ENCODE measurements at regions not wholly inside any gene's neighbourhood (a gene's known extent, or its start where the extent isn't known, plus 50 kb on each side); places are given as distances from the start of the nearest gene placed in this dataset.

GRCh38 chr3:187447737-187448136 lies 79.6 kb downstream of the RTP4 start:
- peaks cover 0 to 2% (median 0%) of the 10 kb centered on the region in 4 experiments; a peak in 3 of 8 replicates for H3K36me3 ChIP-seq (ENCODE audit: control insufficient read depth in 2 of 4, insufficient read depth in 4 of 4, low read length in 3 of 4)
- no peak overlapping the region for H3K4me2 ChIP-seq (ENCODE audit: insufficient read depth in 1 of 2, low read depth in 2 of 2, low read length in 2 of 2)
- no peak overlapping the region for H4K8ac ChIP-seq (ENCODE audit: extremely low read depth, insufficient read depth, low read length)
- ChIA-PET POLR2A (ENCODE audit: partially characterized antibody) (no interaction called here), CTCF (ENCODE audit: partially characterized antibody) (interaction anchor here (0.7 to 3.3 kb wide), 6 partner anchors 11 to 334 kb away, joined by 3 to 23 read pairs (median 5); no protein-coding TSS in a partner anchor)
- no peak overlapping the region for H2BK20ac ChIP-seq (ENCODE audit: low read length)
- H3K9me3 ChIP-seq (ENCODE audit: insufficient read depth in 2 of 2, low read depth in 1 of 2, low read length in 1 of 2): no peaks in the 10 kb centered on the region
- no peaks in the 10 kb centered on the region for H3K79me2 ChIP-seq (ENCODE audit: control insufficient read depth in 1 of 2, insufficient read depth in 2 of 2, low read length in 2 of 2)
- no peaks in the 10 kb centered on the region for H3K23me2 ChIP-seq (ENCODE audit: low read depth, low read length)
- no peak overlapping the region for H3K27ac ChIP-seq (ENCODE audit: low read depth, low read length)
- H4K91ac ChIP-seq (replicated peaks; ENCODE audit: insufficient read length, low read length): no peak overlapping the region
- no peak overlapping the region for H3K4ac ChIP-seq (replicated peaks; ENCODE audit: insufficient read length, low read depth, low read length)
- H3K9ac ChIP-seq (replicated peaks in 1 of 4; ENCODE audit: extremely low read depth in 1 of 4, low read depth in 3 of 4, low read length in 3 of 4): no peak overlapping the region
- no peak for DNase-seq (ENCODE audit: low read depth in 1 of 2, low spot score in 2 of 2)
- FAIRE-seq: no peak
- no peak overlapping the region for H2BK15ac ChIP-seq (ENCODE audit: low read length)
- no peak overlapping the region for H2BK5ac ChIP-seq (ENCODE audit: low read depth, low read length)
- H3K14ac ChIP-seq (ENCODE audit: insufficient read length): no peak overlapping the region
- H2AFZ ChIP-seq (ENCODE audit: low read length): no peak overlapping the region
- no peak for TF ChIP-seq TAF1 (IDR thresholded peaks at IDR 0.05; ENCODE audit: low read depth, low read length)
- no peak for TF ChIP-seq EGR1 (IDR thresholded peaks at IDR 0.05; ENCODE audit: borderline replicate concordance, low read depth, low read length)
- no peak for TF ChIP-seq USF2 (IDR thresholded peaks at IDR 0.05; ENCODE audit: low read length)
- TF ChIP-seq TCF12 (IDR thresholded peaks at IDR 0.05; ENCODE audit: low read depth, low read length): no peak
- no peak for TF ChIP-seq CHD1 (IDR thresholded peaks at IDR 0.05; ENCODE audit: low read depth, low read length)
- TF ChIP-seq GTF2F1 (IDR thresholded peaks at IDR 0.05; ENCODE audit: borderline replicate concordance, low read depth, low read length): no peak
- TF ChIP-seq, protein P1, sequence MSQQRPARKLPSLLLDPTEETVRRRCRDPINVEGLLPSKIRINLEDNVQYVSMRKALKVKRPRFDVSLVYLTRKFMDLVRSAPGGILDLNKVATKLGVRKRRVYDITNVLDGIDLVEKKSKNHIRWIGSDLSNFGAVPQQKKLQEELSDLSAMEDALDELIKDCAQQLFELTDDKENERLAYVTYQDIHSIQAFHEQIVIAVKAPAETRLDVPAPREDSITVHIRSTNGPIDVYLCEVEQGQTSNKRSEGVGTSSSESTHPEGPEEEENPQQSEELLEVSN (IDR thresholded peaks at IDR 0.05): no peak
- no peak for TF ChIP-seq ZNF274 (IDR thresholded peaks at IDR 0.05; ENCODE audit: borderline replicate concordance, extremely low read depth, low read length)
- no peak for TF ChIP-seq KDM5A (IDR thresholded peaks at IDR 0.05; ENCODE audit: low read length)
- no peak for TF ChIP-seq SIX5 (IDR thresholded peaks at IDR 0.05; ENCODE audit: low read depth, low read length)
- no peak for TF ChIP-seq POLR2AphosphoS5 (IDR thresholded peaks at IDR 0.05; ENCODE audit: low read depth, low read length)
- no peak for TF ChIP-seq NANOG (IDR thresholded peaks at IDR 0.05; ENCODE audit: insufficient read depth, low read depth, low read length, poor library complexity, severe bottlenecking)
- H2BK12ac ChIP-seq (ENCODE audit: low read depth, low read length): no peak overlapping the region
- no peaks in the 10 kb centered on the region for H3K79me1 ChIP-seq (ENCODE audit: low read depth, low read length)
- no peak overlapping the region for H3K4me3 ChIP-seq (ENCODE audit: extremely low read depth in 1 of 4, insufficient read depth in 2 of 4, low read depth in 3 of 4, low read length in 4 of 4)
- 89% methylated on average over 3 of the region's 3 CpGs; no CpG with 5 or more reads in 1 of the 2 experiments for WGBS, 2 experiments (ENCODE audit: extremely low coverage in 1 of 2, insufficient coverage in 1 of 2, insufficient read length in 1 of 2, insufficient replicate concordance in 2 of 2, low coverage in 1 of 2, low lambda C conversion rate in 2 of 2, missing lambda C conversion rate in 1 of 2)
- H4K5ac ChIP-seq (ENCODE audit: insufficient read length, low read depth, low read length): no peak overlapping the region
- H3K4me1 ChIP-seq (replicated peaks in 1 of 4; ENCODE audit: control insufficient read depth in 3 of 4, insufficient read depth in 4 of 4, low read length in 3 of 4): peaks cover 0 to 13% (median 5%) of the 10 kb centered on the region in 4 experiments; a peak in 2 of 7 replicates
- H2AK5ac ChIP-seq (ENCODE audit: low read depth, low read length): no peak overlapping the region
- H2BK120ac ChIP-seq (replicated peaks; ENCODE audit: low read depth, low read length): no peak overlapping the region
- H3K56ac ChIP-seq (replicated peaks; ENCODE audit: insufficient read length, low read depth, low read length): no peak overlapping the region
- no peak overlapping the region for H3K23ac ChIP-seq (ENCODE audit: insufficient read length)
- no peaks in the 10 kb centered on the region for H3K27me3 ChIP-seq (replicated peaks in 1 of 4; ENCODE audit: control insufficient read depth in 3 of 4, extremely low read depth in 1 of 4, insufficient read depth in 3 of 4, low read length in 3 of 4)
- H4K20me1 ChIP-seq (replicated peaks in 1 of 2; ENCODE audit: control insufficient read depth in 1 of 2, insufficient read depth in 2 of 2, low read length in 2 of 2): no peaks in the 10 kb centered on the region
- H3K18ac ChIP-seq (ENCODE audit: extremely low read depth, low read length): no peak overlapping the region

All from H1 (cell line).